KMS-11 (cell line): ENCODE measurements at regions not wholly inside any gene's neighbourhood (a gene's known extent, or its start where the extent isn't known, plus 50 kb on each side); places are given as distances from the start of the nearest gene placed in this dataset.

Experiments used
- H2AFZ ChIP-seq: fragments of 200-600 bp; sonication (generic); 2 replicates; pipeline ENCODE4 v1.6.1; 2016; ENCODE audit warnings: antibody characterized with exemption, mixed run types, low read depth
- H3K27ac ChIP-seq: fragments of 200-600 bp; sonication (generic); 2 replicates; pipeline ENCODE4 v1.6.1; 2016; ENCODE audit warnings: mild to moderate bottlenecking, mixed run types
- H3K27me3 ChIP-seq: fragments of 200-600 bp; sonication (generic); 2 replicates; pipeline ENCODE4 v1.6.1; 2017; ENCODE audit warnings: mild to moderate bottlenecking, low read depth, mixed run types, moderate library complexity; ENCODE audit not compliant: insufficient read depth
- H3K36me3 ChIP-seq: fragments of 200-600 bp; sonication (generic); 2 replicates; pipeline ENCODE4 v1.6.1; 2017; ENCODE audit warnings: mild to moderate bottlenecking, mixed run types; ENCODE audit not compliant: insufficient read depth
- H3K4me1 ChIP-seq: fragments of 200-600 bp; sonication (generic); 2 replicates; pipeline ENCODE4 v1.6.1; 2016; ENCODE audit warnings: mild to moderate bottlenecking, low read depth, mixed run types; ENCODE audit not compliant: poor library complexity, severe bottlenecking
- H3K4me2 ChIP-seq: fragments of 200-600 bp; sonication (generic); 2 replicates; pipeline ENCODE4 v1.7.0; 2016; ENCODE audit warnings: mild to moderate bottlenecking, mixed run types
- H3K4me3 ChIP-seq: fragments of 200-600 bp; sonication (generic); IDR thresholded peaks from 2 replicates; pipeline ENCODE4 v1.6.1; 2017; ENCODE audit warnings: low read depth, low read length, mixed read lengths; ENCODE audit not compliant: insufficient read depth
- H3K79me2 ChIP-seq: fragments of 200-600 bp; sonication (generic); 2 replicates; pipeline ENCODE4 v1.6.1; 2016; ENCODE audit warnings: low read depth, mixed run types; ENCODE audit not compliant: insufficient read depth
- H3K9ac ChIP-seq: fragments of 200-600 bp; sonication (generic); 2 replicates; pipeline ENCODE4 v1.6.1; 2016; ENCODE audit warnings: mild to moderate bottlenecking, mixed run types
- H4K20me1 ChIP-seq: fragments of 200-600 bp; sonication (generic); 2 replicates; pipeline ENCODE4 v1.6.1; 2016; ENCODE audit warnings: mild to moderate bottlenecking, mixed run types; ENCODE audit not compliant: insufficient read depth
- CTCF ChIP-seq: fragments of 200-600 bp; sonication (generic); conservative IDR thresholded peaks from 2 replicates; pipeline ENCODE4 v1.6.1; 2017; ENCODE audit warnings: low read depth, mild to moderate bottlenecking, antibody characterized with exemption, low read length, moderate library complexity, mixed read lengths

GRCh38 chr16:48963306-48963705 is 318.3 kb downstream of the CBLN1 start:
- Histone ChIP-seq H3K79me2 (no peaks in the 10 kb centered on the region), H3K36me3 (no peaks in the 10 kb centered on the region), H2AFZ (no peak overlapping the region), H3K4me1 (no peaks in the 10 kb centered on the region), H4K20me1 (no peaks in the 10 kb centered on the region), H3K9ac (no peak overlapping the region), H3K27me3 (no peaks in the 10 kb centered on the region), H3K27ac (no peak overlapping the region), H3K4me2 (no peak overlapping the region), H3K4me3 (no peak overlapping the region)
- TF ChIP-seq CTCF: no peak

GRCh38 chr16:48961546-48961945 is 320.1 kb downstream of the CBLN1 start:
- Histone ChIP-seq H2AFZ (no peak overlapping the region), H3K27me3 (no peaks in the 10 kb centered on the region), H3K9ac (no peak overlapping the region), H3K4me1 (no peaks in the 10 kb centered on the region), H3K79me2 (no peaks in the 10 kb centered on the region), H3K36me3 (no peaks in the 10 kb centered on the region), H4K20me1 (no peaks in the 10 kb centered on the region), H3K27ac (no peak overlapping the region), H3K4me2 (no peak overlapping the region), H3K4me3 (no peak overlapping the region)
- no peak for TF ChIP-seq CTCF

DNA sequence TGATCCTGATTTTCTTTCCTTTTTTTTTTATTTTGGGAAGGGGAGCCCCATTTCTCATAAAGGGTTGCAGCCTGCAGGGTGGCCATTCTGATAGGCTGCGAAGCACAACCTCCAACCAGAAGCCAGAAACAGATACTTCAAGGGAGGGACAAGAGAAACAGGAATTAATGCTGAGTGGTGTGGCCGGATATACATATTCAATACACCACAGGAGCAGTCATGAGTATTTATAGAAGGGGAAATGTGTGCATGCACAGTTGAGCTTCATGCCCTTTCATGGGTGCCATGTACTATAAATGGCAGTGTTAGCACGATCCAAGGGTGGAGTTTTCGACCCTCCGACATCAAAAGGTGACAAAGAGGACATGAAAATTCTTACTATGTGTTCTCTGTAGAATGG is 320.8 kb downstream of the CBLN1 start:
- Histone ChIP-seq H4K20me1 (no peaks in the 10 kb centered on the region), H3K4me2 (no peak overlapping the region), H3K4me1 (no peaks in the 10 kb centered on the region), H3K79me2 (no peaks in the 10 kb centered on the region), H2AFZ (no peak overlapping the region), H3K27ac (no peak overlapping the region), H3K27me3 (no peaks in the 10 kb centered on the region), H3K36me3 (no peaks in the 10 kb centered on the region), H3K4me3 (no peak overlapping the region), H3K9ac (no peak overlapping the region)
- no peak for TF ChIP-seq CTCF

DNA sequence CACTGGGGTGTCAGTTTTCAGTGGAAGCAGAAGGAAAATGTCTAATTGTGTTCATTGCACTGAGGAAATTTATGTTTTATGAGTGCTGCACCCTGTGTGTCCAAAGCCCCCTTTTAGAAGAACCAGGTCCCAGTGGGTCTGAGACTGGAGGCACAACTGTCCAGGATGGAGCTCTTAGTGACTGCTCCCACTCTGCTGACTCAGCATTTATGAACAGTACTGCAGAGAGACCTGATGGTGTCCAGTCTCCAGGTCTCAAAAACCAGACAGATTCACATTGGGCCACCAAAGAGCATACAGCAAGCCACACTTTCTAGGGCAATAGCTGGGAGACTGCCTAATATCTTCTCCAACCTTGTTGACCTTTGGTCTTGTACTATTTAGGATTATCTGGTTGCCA is 321.9 kb downstream of the CBLN1 start:
- no peaks in the 10 kb centered on the region for H3K4me1 ChIP-seq

More for the DNA sequence above, 321.9 kb downstream of the CBLN1 start:
- H3K27ac ChIP-seq: no peak overlapping the region
- TF ChIP-seq CTCF: no peak
- no peak overlapping the region for H3K9ac ChIP-seq
- H3K27me3 ChIP-seq: no peaks in the 10 kb centered on the region
- no peak overlapping the region for H3K4me2 ChIP-seq
- H2AFZ ChIP-seq: no peak overlapping the region
- no peaks in the 10 kb centered on the region for H4K20me1 ChIP-seq
- H3K79me2 ChIP-seq: no peaks in the 10 kb centered on the region
- no peak overlapping the region for H3K4me3 ChIP-seq
- no peaks in the 10 kb centered on the region for H3K36me3 ChIP-seq
